Kasumi-1 (cell line): ENCODE measurements at regions not wholly inside any gene's neighbourhood (a gene's known extent, or its start where the extent isn't known, plus 50 kb on each side); places are given as distances from the start of the nearest gene placed in this dataset.

Source experiments
- DNase-seq, 2 experiments: peaks; one replicate each; lab custom pipeline; 2025; lab: John Stamatoyannopoulos, UW

- no peak for DNase-seq
Measured at GRCh38 chr12:75724307-75724927, 213.0 kb upstream of the KRR1 start.

GRCh38 chr12:75722714-75723200, 211.3 kb upstream of the KRR1 start:
- DNase-seq, result peak; percentile 90 to 93

GRCh38 chr12:75721796-75722195, 210.4 kb upstream of the KRR1 start:
- no peak for DNase-seq

GRCh38 chr12:75720812-75721641, 209.6 kb upstream of the KRR1 start:
- no peak for DNase-seq

- DNase-seq, result no peak
Measured at GRCh38 chr12:75717902-75718301, 206.5 kb upstream of the KRR1 start.

- no peak for DNase-seq
Measured at GRCh38 chr12:75716291-75717025, 205.0 kb upstream of the KRR1 start.

- DNase-seq, result no peak
Measured at GRCh38 chr12:75715682-75716081, 204.3 kb upstream of the KRR1 start.

- DNase-seq, result no peak
Measured at GRCh38 chr12:75715323-75715644, 203.9 kb upstream of the KRR1 start.

GRCh38 chr12:75714462-75715322, 203.3 kb upstream of the KRR1 start:
- no peak for DNase-seq

GRCh38 chr12:75713434-75713833, 202.0 kb upstream of the KRR1 start:
- DNase-seq, result no peak

GRCh38 chr12:75712223-75712622, 200.8 kb upstream of the KRR1 start:
- no peak for DNase-seq

- no peak for DNase-seq
Measured at GRCh38 chr12:75711271-75711670, 199.9 kb upstream of the KRR1 start.

GRCh38 chr12:75710361-75711069, 199.1 kb upstream of the KRR1 start:
- no peak for DNase-seq

GRCh38 chr12:75709503-75709902, 198.1 kb upstream of the KRR1 start:
- DNase-seq, result no peak

GRCh38 chr12:75708802-75709201, 197.4 kb upstream of the KRR1 start:
- DNase-seq, result no peak

GRCh38 chr12:75707983-75708382, 196.6 kb upstream of the KRR1 start:
- DNase-seq, result no peak

GRCh38 chr12:75706786-75707605, 195.6 kb upstream of the KRR1 start:
- peak; percentile 42 to 49 for DNase-seq

GRCh38 chr12:75705749-75706711, 194.6 kb upstream of the KRR1 start:
- DNase-seq, result no peak

GRCh38 chr12:75704664-75705063, 193.3 kb upstream of the KRR1 start:
- DNase-seq, result peak; percentile 11 to 39
